ENCODE measurements at regions not wholly inside any gene's neighbourhood (a gene's known extent, or its start where the extent isn't known, plus 50 kb on each side); places are given as distances from the start of the nearest gene placed in this dataset.

GRCh38 chr12:29054858-29055663, 94.0 kb upstream of the FAR2 start:
- no peaks in the 10 kb centered on the region for H3K79me2 ChIP-seq (ENCODE audit: insufficient read depth, low read length)
- no CpG with 5 or more reads among the region's 3 CpGs for WGBS (ENCODE audit: extremely low coverage, insufficient read length, low lambda C conversion rate)
- no peak overlapping the region for H2AFZ ChIP-seq (ENCODE audit: low read length)
- H3K23me2 ChIP-seq (ENCODE audit: insufficient read length, low read depth, low read length, poor library complexity, severe bottlenecking), result no peaks in the 10 kb centered on the region
- no peak overlapping the region for H3T11ph ChIP-seq (ENCODE audit: low read length)
- H3K4me1 ChIP-seq (ENCODE audit: insufficient read depth, low read length), result no peaks in the 10 kb centered on the region
- H3K27me3 Mint-ChIP-seq (ENCODE audit: low read depth), result no peaks in the 10 kb centered on the region
- H3K79me1 ChIP-seq (ENCODE audit: insufficient read depth, low read depth, low read length, poor library complexity, severe bottlenecking), result no peaks in the 10 kb centered on the region
- H3K18ac ChIP-seq (ENCODE audit: insufficient read length, low read depth, low read length), result no peak overlapping the region
- no peak overlapping the region for H2BK15ac ChIP-seq (ENCODE audit: low read depth, low read length)
- no peak overlapping the region for H4K5ac ChIP-seq (ENCODE audit: insufficient read length, low read depth, low read length)
- no peak for DNase-seq
- H2BK120ac ChIP-seq (ENCODE audit: low read depth, low read length, poor library complexity, severe bottlenecking), result no peak overlapping the region
- no peaks in the 10 kb centered on the region for H3K9me3 ChIP-seq (ENCODE audit: control insufficient read depth, low read depth, low read length)
- H2BK12ac ChIP-seq (ENCODE audit: insufficient read length, low read depth, low read length), result no peak overlapping the region
- H3K27ac ChIP-seq (ENCODE audit: insufficient read length, low read depth, low read length), result no peak overlapping the region
- H2AK5ac ChIP-seq (ENCODE audit: insufficient read length, low read length), result no peak overlapping the region
- no peak overlapping the region for H3K23ac ChIP-seq (ENCODE audit: insufficient read length, low read depth, low read length)
- H4K8ac ChIP-seq (replicated peaks; ENCODE audit: insufficient read length, low read depth, low read length), result no peak overlapping the region
- no peak overlapping the region for H3K27ac Mint-ChIP-seq
- H3K9me3 Mint-ChIP-seq, result peaks cover 0 to 4% of the 10 kb centered on the region in 2 experiments; a peak in 3 of 5 replicates
- no peak overlapping the region for H3K4ac ChIP-seq (ENCODE audit: low read depth, low read length)
- H2BK20ac ChIP-seq (ENCODE audit: low read depth, low read length, poor library complexity, severe bottlenecking), result no peak overlapping the region
- H3K56ac ChIP-seq (ENCODE audit: insufficient read length, low read depth, low read length), result no peak overlapping the region
- TF ChIP-seq, protein P1, sequence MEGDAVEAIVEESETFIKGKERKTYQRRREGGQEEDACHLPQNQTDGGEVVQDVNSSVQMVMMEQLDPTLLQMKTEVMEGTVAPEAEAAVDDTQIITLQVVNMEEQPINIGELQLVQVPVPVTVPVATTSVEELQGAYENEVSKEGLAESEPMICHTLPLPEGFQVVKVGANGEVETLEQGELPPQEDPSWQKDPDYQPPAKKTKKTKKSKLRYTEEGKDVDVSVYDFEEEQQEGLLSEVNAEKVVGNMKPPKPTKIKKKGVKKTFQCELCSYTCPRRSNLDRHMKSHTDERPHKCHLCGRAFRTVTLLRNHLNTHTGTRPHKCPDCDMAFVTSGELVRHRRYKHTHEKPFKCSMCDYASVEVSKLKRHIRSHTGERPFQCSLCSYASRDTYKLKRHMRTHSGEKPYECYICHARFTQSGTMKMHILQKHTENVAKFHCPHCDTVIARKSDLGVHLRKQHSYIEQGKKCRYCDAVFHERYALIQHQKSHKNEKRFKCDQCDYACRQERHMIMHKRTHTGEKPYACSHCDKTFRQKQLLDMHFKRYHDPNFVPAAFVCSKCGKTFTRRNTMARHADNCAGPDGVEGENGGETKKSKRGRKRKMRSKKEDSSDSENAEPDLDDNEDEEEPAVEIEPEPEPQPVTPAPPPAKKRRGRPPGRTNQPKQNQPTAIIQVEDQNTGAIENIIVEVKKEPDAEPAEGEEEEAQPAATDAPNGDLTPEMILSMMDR (conservative IDR thresholded peaks at IDR 0.05), result no peak
- H3K4me2 ChIP-seq (ENCODE audit: insufficient read depth, insufficient read length, low read length), result no peak overlapping the region
- H3K4me3 Mint-ChIP-seq, result no peak overlapping the region
- H4K91ac ChIP-seq (ENCODE audit: insufficient read length, low read depth, low read length), result no peak overlapping the region
- H3K14ac ChIP-seq (ENCODE audit: insufficient read depth, low read length), result no peak overlapping the region
- H3K9ac ChIP-seq (ENCODE audit: extremely low read depth, insufficient read length, low read length), result no peak overlapping the region
- H3K27me3 ChIP-seq (ENCODE audit: insufficient read depth, low read length), result no peaks in the 10 kb centered on the region
- no peaks in the 10 kb centered on the region for H4K20me1 ChIP-seq (ENCODE audit: control insufficient read depth, insufficient read depth, insufficient read length)
- no peaks in the 10 kb centered on the region for H3K4me1 Mint-ChIP-seq
- H2BK5ac ChIP-seq (ENCODE audit: insufficient read length, low read length), result no peak overlapping the region
- peaks cover 0 to 4% (median 1%) of the 10 kb centered on the region in 3 experiments; a peak in 2 of 7 replicates for H3K36me3 Mint-ChIP-seq (ENCODE audit: insufficient read depth in 1 of 3, low read depth in 3 of 3)

All from H9 (cell line).